ENCODE measurements at regions not wholly inside any gene's neighbourhood (a gene's known extent, or its start where the extent isn't known, plus 50 kb on each side); places are given as distances from the start of the nearest gene placed in this dataset.

DNA sequence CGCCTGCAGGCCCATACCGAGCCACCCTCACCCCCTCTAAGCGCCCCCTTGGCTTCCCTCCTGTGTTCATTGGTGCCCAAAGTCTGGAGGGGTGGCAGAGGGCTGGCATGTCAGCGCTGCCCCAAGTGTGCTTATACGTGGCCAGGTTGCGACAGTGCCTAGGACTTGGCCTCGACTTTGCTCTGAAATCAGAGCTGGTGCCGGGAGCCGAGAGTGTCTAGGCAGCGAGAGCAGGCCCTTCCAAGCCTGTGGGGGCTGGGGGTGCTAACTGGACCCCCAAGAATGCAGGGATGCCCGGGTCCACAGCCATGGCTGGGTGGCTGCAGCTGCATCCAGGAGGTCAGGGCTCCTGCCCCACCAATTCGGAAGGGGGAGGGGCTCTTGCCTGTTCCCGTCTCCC lies 95.6 kb upstream of the MGAT5 start:
- H3K4me1 ChIP-seq (ENCODE audit: control insufficient read depth, insufficient read depth, low read length), result peaks cover 34% of the 10 kb centered on the region
- 86% methylated on average over 13 of the region's 13 CpGs for WGBS
- no peak overlapping the region for H3K27ac ChIP-seq (ENCODE audit: low read length)
- ATAC-seq (peak in 1 of 2 donors; percentile 6), DNase-seq (peak in 1 of 3 donors; percentile 51)
- intact Hi-C loops (cut with DNase I), result loop anchor here in 1 of 4 donors (5.0 kb wide), 1 partner anchor 36 kb away; no protein-coding TSS in a partner anchor
- no peak overlapping the region for H3K4me3 ChIP-seq (ENCODE audit: low read length)
- no peaks in the 10 kb centered on the region for H3K27me3 ChIP-seq (ENCODE audit: control insufficient read depth, insufficient read depth)
- no peaks in the 10 kb centered on the region for H3K9me3 ChIP-seq (ENCODE audit: control insufficient read depth, low read length)

GRCh38 chr2:134161170-134161547 lies 92.7 kb upstream of the MGAT5 start:
- WGBS, result 29% methylated on average over 4 of the region's 4 CpGs
- H3K4me1 ChIP-seq (ENCODE audit: control insufficient read depth, insufficient read depth, low read length), result peaks cover 18% of the 10 kb centered on the region
- peak; percentile 59 to 79 (median 76) for DNase-seq

DNA sequence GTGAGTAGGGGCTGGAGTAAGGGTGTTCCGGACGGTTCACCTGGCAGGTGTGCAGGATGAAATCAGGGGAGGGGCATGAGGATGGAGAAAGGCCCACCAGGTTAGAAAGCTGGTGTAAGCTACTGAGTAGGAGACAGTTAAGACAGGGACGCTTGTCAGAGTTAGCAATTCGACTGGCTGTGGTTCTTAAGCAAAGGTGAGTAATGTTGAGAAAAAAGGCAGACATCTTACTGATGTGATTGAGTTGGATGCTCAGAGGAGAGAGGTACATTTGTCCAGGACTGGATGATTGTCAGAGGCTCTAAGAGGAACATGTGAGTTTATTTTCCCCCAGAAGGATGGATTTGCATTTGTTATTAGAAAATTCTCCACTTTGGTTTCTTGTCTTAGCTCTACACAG lies 90.5 kb upstream of the MGAT5 start:
- ATAC-seq (no peak), DNase-seq (no peak)
- no peaks in the 10 kb centered on the region for H3K27me3 ChIP-seq (ENCODE audit: control insufficient read depth, insufficient read depth)
- intact Hi-C loops (cut with DNase I), result no loop called here
- 97% methylated on average over 4 of the region's 4 CpGs for WGBS
- peaks cover 14% of the 10 kb centered on the region for H3K4me1 ChIP-seq (ENCODE audit: control insufficient read depth, insufficient read depth, low read length)
- H3K9me3 ChIP-seq (ENCODE audit: control insufficient read depth, low read length), result no peaks in the 10 kb centered on the region
- no peak overlapping the region for H3K4me3 ChIP-seq (ENCODE audit: low read length)
- H3K27ac ChIP-seq (ENCODE audit: low read length), result no peak overlapping the region

More at GRCh38 chr2:134161170-134161547, 92.7 kb upstream of the MGAT5 start:
- H3K9me3 ChIP-seq (ENCODE audit: control insufficient read depth, low read length), result no peaks in the 10 kb centered on the region
- intact Hi-C loops (cut with DNase I), result no loop called here
- H3K27ac ChIP-seq (ENCODE audit: low read length), result no peak overlapping the region
- H3K27me3 ChIP-seq (ENCODE audit: control insufficient read depth, insufficient read depth), result no peaks in the 10 kb centered on the region
- H3K4me3 ChIP-seq (ENCODE audit: low read length), result no peak overlapping the region
- peak; percentile 47 to 81 for ATAC-seq

GRCh38 chr2:134164306-134164705 lies 89.6 kb upstream of the MGAT5 start:
- Histone ChIP-seq H3K9me3 (ENCODE audit: control insufficient read depth, low read length) (no peaks in the 10 kb centered on the region), H3K4me3 (ENCODE audit: low read length) (no peak overlapping the region), H3K27ac (ENCODE audit: low read length) (no peak overlapping the region), H3K27me3 (ENCODE audit: control insufficient read depth, insufficient read depth) (no peaks in the 10 kb centered on the region), H3K4me1 (ENCODE audit: control insufficient read depth, insufficient read depth, low read length) (peaks cover 11% of the 10 kb centered on the region)
- intact Hi-C loops (cut with DNase I), result no loop called here
- ATAC-seq, result no peak
- no peak for DNase-seq

DNA sequence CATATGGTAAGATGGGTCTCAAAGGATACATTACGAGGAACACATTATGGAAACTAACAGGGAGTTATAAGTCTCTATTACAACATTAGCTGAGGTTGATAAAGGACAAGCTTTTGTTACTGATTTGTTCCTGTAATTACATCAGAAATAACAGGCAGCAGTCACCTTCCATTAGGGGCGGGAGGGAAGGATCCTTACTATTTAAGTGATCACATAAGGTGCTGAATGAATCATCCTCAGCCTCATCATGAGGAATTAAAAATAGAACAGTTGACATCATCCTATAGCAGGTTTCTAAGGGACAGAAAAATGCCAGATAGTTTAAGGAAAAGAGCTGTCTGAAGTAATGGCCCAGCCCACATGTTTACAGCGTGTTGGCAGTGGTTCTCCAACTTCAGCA lies 86.9 kb upstream of the MGAT5 start:
- Histone ChIP-seq H3K4me1 (ENCODE audit: control insufficient read depth, insufficient read depth, low read length) (peaks cover 2% of the 10 kb centered on the region), H3K4me3 (ENCODE audit: low read length) (no peak overlapping the region), H3K27ac (ENCODE audit: low read length) (no peak overlapping the region), H3K9me3 (ENCODE audit: control insufficient read depth, low read length) (no peaks in the 10 kb centered on the region), H3K27me3 (ENCODE audit: control insufficient read depth, insufficient read depth) (no peaks in the 10 kb centered on the region)
- DNase-seq, result no peak
- 97% methylated on average over 3 of the region's 3 CpGs for whole genome bisulfite sequencing
- intact Hi-C loops (cut with DNase I), result no loop called here
- no peak for ATAC-seq

- Histone ChIP-seq H3K9me3 (ENCODE audit: control insufficient read depth, low read length) (no peaks in the 10 kb centered on the region), H3K27ac (ENCODE audit: low read length) (no peak overlapping the region), H3K27me3 (ENCODE audit: control insufficient read depth, insufficient read depth) (no peaks in the 10 kb centered on the region), H3K4me3 (ENCODE audit: low read length) (no peak overlapping the region), H3K4me1 (ENCODE audit: control insufficient read depth, insufficient read depth, low read length) (peaks cover 9% of the 10 kb centered on the region)
- DNase-seq (no peak), ATAC-seq (no peak)
- intact Hi-C loops (cut with DNase I), result no loop called here
- WGBS, result 88% methylated on average over 3 of the region's 3 CpGs
Observed at GRCh38 chr2:134169788-134170187, 84.1 kb upstream of the MGAT5 start.

GRCh38 chr2:134170294-134170693 lies 83.6 kb upstream of the MGAT5 start:
- 64% methylated on average over 3 of the region's 3 CpGs for WGBS
- peaks cover 9% of the 10 kb centered on the region for H3K4me1 ChIP-seq (ENCODE audit: control insufficient read depth, insufficient read depth, low read length)
- no peaks in the 10 kb centered on the region for H3K9me3 ChIP-seq (ENCODE audit: control insufficient read depth, low read length)
- H3K4me3 ChIP-seq (ENCODE audit: low read length), result no peak overlapping the region
- H3K27ac ChIP-seq (ENCODE audit: low read length), result no peak overlapping the region
- no peaks in the 10 kb centered on the region for H3K27me3 ChIP-seq (ENCODE audit: control insufficient read depth, insufficient read depth)
- ATAC-seq (no peak), DNase-seq (no peak)
- intact Hi-C loops (cut with DNase I), result no loop called here

DNA sequence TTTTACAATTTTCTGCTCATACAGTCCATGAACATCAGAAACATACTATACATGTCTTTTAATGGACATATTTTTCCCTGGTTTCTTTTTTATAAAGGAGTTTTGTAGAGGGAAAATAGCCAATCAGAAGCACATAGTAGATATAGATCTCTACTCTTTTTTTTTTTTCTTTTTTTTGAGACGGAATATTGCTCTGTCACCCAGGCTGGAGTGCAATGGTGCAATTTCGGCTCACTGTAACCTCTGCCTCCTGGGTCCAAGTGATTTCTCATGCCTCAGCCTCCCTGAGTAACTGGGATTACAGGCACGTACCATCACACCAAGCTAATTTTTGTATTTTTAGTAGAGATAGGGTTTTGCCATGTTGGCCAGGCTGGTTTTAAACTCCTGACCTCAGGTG lies 83.2 kb upstream of the MGAT5 start:
- H3K27ac ChIP-seq (ENCODE audit: low read length), result no peak overlapping the region
- WGBS, result 60% methylated on average over 3 of the region's 3 CpGs
- DNase-seq, result no peak
- no peak for ATAC-seq
- H3K9me3 ChIP-seq (ENCODE audit: control insufficient read depth, low read length), result no peaks in the 10 kb centered on the region
- no peak overlapping the region for H3K4me3 ChIP-seq (ENCODE audit: low read length)
- intact Hi-C loops (cut with DNase I), result no loop called here
- no peaks in the 10 kb centered on the region for H3K27me3 ChIP-seq (ENCODE audit: control insufficient read depth, insufficient read depth)
- H3K4me1 ChIP-seq (ENCODE audit: control insufficient read depth, insufficient read depth, low read length), result peaks cover 9% of the 10 kb centered on the region

- Histone ChIP-seq H3K27me3 (ENCODE audit: control insufficient read depth, insufficient read depth) (no peaks in the 10 kb centered on the region), H3K9me3 (ENCODE audit: control insufficient read depth, low read length) (no peaks in the 10 kb centered on the region), H3K4me3 (ENCODE audit: low read length) (no peak overlapping the region), H3K4me1 (ENCODE audit: control insufficient read depth, insufficient read depth, low read length) (peaks cover 17% of the 10 kb centered on the region), H3K27ac (ENCODE audit: low read length) (peak overlapping the region; percentile 87)
- peak; percentile 49 to 77 (median 75) for DNase-seq
- WGBS, result 54% methylated on average over 14 of the region's 14 CpGs
- intact Hi-C loops (cut with DNase I), result no loop called here
- ATAC-seq, result peak; percentile 77 to 78
Observed at GRCh38 chr2:134173338-134174016, 80.4 kb upstream of the MGAT5 start.

- Histone ChIP-seq H3K9me3 (ENCODE audit: control insufficient read depth, low read length) (no peaks in the 10 kb centered on the region), H3K4me1 (ENCODE audit: control insufficient read depth, insufficient read depth, low read length) (peaks cover 23% of the 10 kb centered on the region), H3K4me3 (ENCODE audit: low read length) (no peak overlapping the region), H3K27me3 (ENCODE audit: control insufficient read depth, insufficient read depth) (no peaks in the 10 kb centered on the region), H3K27ac (ENCODE audit: low read length) (peak overlapping the region; percentile 66)
- peak; percentile 70 to 77 for ATAC-seq
- peak in 1 of 3 donors; percentile 58 for DNase-seq
- intact Hi-C loops (cut with DNase I), result no loop called here
- 71% methylated on average over 5 of the region's 5 CpGs for WGBS
Observed at GRCh38 chr2:134174711-134175110, 79.2 kb upstream of the MGAT5 start.

DNA sequence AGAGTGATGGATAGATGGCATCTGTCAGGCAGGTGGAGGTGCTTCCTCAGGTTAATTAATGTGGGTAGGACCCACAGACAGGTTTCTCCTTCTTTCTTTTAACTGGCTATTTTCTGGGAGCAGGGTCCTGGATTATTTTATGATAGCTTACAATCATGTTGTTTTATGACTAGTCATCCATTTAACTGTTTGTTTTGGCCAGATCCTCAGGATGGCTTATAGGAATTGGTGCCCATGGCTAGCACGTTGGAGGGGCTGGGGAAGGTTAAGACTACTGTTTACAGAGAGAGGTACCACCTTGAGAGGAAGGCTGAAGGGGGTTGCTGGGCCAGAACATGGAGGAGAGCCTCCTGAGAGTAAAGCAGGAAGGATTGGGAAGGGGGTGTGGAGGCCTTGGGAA lies 78.0 kb upstream of the MGAT5 start:
- Histone ChIP-seq H3K4me3 (ENCODE audit: low read length) (no peak overlapping the region), H3K4me1 (ENCODE audit: control insufficient read depth, insufficient read depth, low read length) (peaks cover 28% of the 10 kb centered on the region), H3K27me3 (ENCODE audit: control insufficient read depth, insufficient read depth) (no peaks in the 10 kb centered on the region), H3K9me3 (ENCODE audit: control insufficient read depth, low read length) (no peaks in the 10 kb centered on the region), H3K27ac (ENCODE audit: low read length) (peak overlapping the region; percentile 58)
- WGBS, result 51% methylated on average over 1 of the region's 1 CpG
- intact Hi-C loops (cut with DNase I), result no loop called here
- DNase-seq (no peak), ATAC-seq (no peak)

Data from right cardiac atrium (tissue), 5 donors.